ENCODE measurements at regions not wholly inside any gene's neighbourhood (a gene's known extent, or its start where the extent isn't known, plus 50 kb on each side); places are given as distances from the start of the nearest gene placed in this dataset.

DNA sequence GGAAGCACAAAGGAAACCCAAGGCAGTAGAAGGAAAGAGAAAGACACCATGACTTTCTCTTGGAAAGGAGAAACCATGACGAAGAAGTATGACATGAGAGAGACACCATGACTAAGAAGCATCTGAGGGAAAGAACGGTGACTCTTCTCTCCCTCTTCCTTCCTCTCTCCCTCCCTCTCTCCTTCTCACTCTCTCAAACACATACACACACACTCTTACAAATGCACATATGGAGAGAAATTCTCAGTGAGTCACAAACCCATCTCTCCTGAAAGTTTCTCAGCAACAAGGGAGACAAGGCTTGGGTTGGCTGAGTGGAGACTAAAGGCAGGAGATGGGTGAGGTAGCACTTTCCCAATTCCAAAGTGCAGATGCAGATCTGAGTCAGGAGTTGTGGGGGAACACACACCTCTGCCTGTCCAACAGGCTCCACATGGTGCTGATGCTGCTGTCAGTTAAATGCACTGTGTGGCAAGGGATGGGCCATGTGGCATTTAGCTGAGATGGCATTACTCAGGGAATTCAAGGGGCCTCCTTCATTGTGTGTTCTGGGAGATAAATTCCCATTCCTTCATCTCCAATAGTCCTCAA, 336.7 kb upstream of the C16orf82 start:
- no peak for TF ChIP-seq POLR2A (IDR thresholded peaks at IDR 0.05; ENCODE audit: extremely low read depth, insufficient read length)
- TF ChIP-seq MYC (IDR thresholded peaks at IDR 0.05; ENCODE audit: low read depth, low read length): no peak
- H3K4me3 ChIP-seq (ENCODE audit: low read depth, low read length): no peak overlapping the region
- no peak for DNase-seq (ENCODE audit: low read depth)

DNA sequence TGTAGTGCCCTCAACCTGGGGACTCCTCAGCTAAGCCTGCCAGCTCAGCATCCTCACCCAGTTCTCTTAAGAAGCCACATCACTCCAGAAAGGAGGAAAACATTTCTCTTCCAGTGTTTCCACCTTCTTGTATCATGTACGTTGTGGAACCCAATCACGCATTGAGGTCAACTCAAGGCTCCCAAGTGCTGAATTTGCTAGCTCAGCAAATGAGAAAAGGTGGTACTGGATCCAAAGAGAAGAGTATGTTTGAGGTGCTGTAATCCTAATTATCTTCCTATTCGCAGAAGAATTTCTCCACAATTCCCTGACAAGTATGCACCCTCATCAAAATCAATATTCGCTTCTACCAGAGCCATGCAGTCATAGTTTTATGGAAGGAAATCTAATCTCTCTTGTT, 335.0 kb upstream of the C16orf82 start:
- no peak for TF ChIP-seq MYC (IDR thresholded peaks at IDR 0.05; ENCODE audit: low read depth, low read length)
- TF ChIP-seq, protein P1, sequence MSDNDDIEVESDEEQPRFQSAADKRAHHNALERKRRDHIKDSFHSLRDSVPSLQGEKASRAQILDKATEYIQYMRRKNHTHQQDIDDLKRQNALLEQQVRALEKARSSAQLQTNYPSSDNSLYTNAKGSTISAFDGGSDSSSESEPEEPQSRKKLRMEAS (IDR thresholded peaks at IDR 0.05; ENCODE audit: low read depth, low read length): no peak
- TF ChIP-seq POLR2A (IDR thresholded peaks at IDR 0.05; ENCODE audit: extremely low read depth, insufficient read length): no peak
- TF ChIP-seq, protein P2, sequence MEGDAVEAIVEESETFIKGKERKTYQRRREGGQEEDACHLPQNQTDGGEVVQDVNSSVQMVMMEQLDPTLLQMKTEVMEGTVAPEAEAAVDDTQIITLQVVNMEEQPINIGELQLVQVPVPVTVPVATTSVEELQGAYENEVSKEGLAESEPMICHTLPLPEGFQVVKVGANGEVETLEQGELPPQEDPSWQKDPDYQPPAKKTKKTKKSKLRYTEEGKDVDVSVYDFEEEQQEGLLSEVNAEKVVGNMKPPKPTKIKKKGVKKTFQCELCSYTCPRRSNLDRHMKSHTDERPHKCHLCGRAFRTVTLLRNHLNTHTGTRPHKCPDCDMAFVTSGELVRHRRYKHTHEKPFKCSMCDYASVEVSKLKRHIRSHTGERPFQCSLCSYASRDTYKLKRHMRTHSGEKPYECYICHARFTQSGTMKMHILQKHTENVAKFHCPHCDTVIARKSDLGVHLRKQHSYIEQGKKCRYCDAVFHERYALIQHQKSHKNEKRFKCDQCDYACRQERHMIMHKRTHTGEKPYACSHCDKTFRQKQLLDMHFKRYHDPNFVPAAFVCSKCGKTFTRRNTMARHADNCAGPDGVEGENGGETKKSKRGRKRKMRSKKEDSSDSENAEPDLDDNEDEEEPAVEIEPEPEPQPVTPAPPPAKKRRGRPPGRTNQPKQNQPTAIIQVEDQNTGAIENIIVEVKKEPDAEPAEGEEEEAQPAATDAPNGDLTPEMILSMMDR (IDR thresholded peaks at IDR 0.05; ENCODE audit: low read depth, low read length): no peak
- no peak overlapping the region for H3K4me3 ChIP-seq (ENCODE audit: low read depth, low read length)
- no peak for DNase-seq (ENCODE audit: low read depth)

DNA sequence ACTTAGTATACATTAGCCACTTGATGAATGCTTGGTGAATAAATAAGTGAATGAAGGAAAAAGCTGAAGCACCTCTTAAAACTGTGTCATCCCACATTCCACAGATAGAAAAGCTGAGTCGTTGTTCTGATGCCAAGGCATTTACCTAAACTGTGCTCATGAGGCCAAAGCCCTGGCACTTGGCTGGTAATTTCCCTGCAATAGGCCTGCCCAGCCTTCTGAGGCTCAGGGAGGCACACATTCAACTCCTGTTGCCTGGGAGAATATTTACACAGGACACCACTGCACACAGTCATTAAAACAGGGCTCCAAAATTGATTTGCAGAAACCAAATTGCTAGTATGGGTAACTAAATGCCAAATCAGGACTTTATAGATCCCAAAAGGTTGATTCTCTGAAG, 333.0 kb upstream of the C16orf82 start:
- no peak for DNase-seq (ENCODE audit: low read depth)
- TF ChIP-seq MYC (IDR thresholded peaks at IDR 0.05; ENCODE audit: low read depth, low read length): no peak
- TF ChIP-seq, protein P2 (IDR thresholded peaks at IDR 0.05; ENCODE audit: low read depth, low read length): no peak
- TF ChIP-seq, protein P1 (IDR thresholded peaks at IDR 0.05; ENCODE audit: low read depth, low read length): no peak
- TF ChIP-seq POLR2A (IDR thresholded peaks at IDR 0.05; ENCODE audit: extremely low read depth, insufficient read length): no peak
- H3K4me3 ChIP-seq (ENCODE audit: low read depth, low read length): no peak overlapping the region

DNA sequence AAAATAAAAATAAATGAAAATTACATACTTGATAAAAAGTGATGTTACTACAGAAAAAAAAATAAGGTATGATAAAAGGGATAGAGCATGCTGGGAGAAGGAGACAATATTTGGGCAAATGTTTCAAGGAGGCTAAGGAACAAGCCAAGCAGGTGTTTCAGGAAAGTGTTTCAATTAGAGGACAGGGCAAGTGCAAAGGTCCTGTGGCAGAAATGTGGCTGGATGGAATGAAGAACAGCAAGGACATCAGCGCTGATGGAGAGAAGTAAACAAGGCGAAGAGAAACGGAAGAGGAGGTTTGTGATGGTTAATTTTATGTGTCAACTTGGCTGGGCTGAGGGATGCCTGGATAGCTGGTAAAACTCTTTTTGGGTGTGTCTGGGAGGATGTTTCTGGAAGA, 331.2 kb upstream of the C16orf82 start:
- no peak overlapping the region for H3K4me3 ChIP-seq (ENCODE audit: low read depth, low read length)
- DNase-seq (ENCODE audit: low read depth): no peak
- TF ChIP-seq, protein P1 (IDR thresholded peaks at IDR 0.05; ENCODE audit: low read depth, low read length): no peak
- TF ChIP-seq, protein P2 (IDR thresholded peaks at IDR 0.05; ENCODE audit: low read depth, low read length): no peak
- TF ChIP-seq MYC (IDR thresholded peaks at IDR 0.05; ENCODE audit: low read depth, low read length): no peak
- no peak for TF ChIP-seq POLR2A (IDR thresholded peaks at IDR 0.05; ENCODE audit: extremely low read depth, insufficient read length)

DNA sequence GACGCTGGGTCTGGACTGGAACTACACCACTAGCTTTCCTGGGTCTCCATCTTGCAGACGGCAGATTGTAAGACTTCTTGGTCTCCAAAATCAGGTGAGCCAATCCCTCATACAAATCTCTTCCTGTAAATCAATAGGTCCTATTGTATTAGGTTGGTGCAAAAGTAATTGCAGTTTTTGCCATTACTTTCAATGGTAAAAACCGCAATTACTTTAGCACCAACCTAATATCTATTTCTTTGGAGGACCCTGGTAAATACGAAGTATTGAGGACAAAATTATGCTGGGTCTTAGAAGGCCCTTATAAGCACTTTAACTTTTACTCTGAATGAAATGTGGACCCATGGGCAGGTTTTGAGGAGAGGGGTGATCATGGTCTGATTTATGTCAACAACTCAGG, 330.6 kb upstream of the C16orf82 start:
- DNase-seq (ENCODE audit: low read depth): no peak
- no peak overlapping the region for H3K4me3 ChIP-seq (ENCODE audit: low read depth, low read length)
- TF ChIP-seq, protein P1 (IDR thresholded peaks at IDR 0.05; ENCODE audit: low read depth, low read length): no peak
- TF ChIP-seq POLR2A (IDR thresholded peaks at IDR 0.05; ENCODE audit: extremely low read depth, insufficient read length): no peak
- TF ChIP-seq MYC (IDR thresholded peaks at IDR 0.05; ENCODE audit: low read depth, low read length): no peak
- TF ChIP-seq, protein P2 (IDR thresholded peaks at IDR 0.05; ENCODE audit: low read depth, low read length): no peak

DNA sequence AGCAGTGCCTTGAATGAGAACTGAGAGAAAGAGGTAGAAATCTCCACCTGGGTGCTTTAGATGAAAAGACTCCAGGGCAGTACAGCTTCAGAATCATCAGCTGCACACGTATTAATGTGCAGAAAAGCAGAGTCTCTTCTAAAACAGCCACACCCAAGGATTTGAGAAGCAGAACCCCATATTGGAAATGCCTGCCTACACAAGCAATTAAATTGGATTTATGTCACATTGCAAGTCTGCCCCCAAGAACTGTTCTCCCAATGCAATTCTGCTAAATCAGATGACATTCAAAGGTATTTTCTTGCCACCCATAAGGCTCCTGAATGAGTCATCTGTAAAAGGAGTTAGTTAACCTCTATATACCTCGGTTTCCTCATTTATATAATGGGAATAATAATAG, 326.0 kb upstream of the C16orf82 start:
- H3K4me3 ChIP-seq (ENCODE audit: low read depth, low read length): no peak overlapping the region
- DNase-seq (ENCODE audit: low read depth): no peak
- TF ChIP-seq, protein P2 (IDR thresholded peaks at IDR 0.05; ENCODE audit: low read depth, low read length): no peak
- TF ChIP-seq, protein P1 (IDR thresholded peaks at IDR 0.05; ENCODE audit: low read depth, low read length): no peak
- TF ChIP-seq POLR2A (IDR thresholded peaks at IDR 0.05; ENCODE audit: extremely low read depth, insufficient read length) (no peak), MYC (IDR thresholded peaks at IDR 0.05; ENCODE audit: low read depth, low read length) (no peak)
